Aorta (tissue), 5 donors: ENCODE measurements at regions not wholly inside any gene's neighbourhood (a gene's known extent, or its start where the extent isn't known, plus 50 kb on each side); places are given as distances from the start of the nearest gene placed in this dataset.

Experiments
- ATAC-seq: fragments of 200-7000 bp; cut with Tn5 transposase; one replicate; pipeline ENCODE4 v1.9.1; 2022; ENCODE audit warnings: moderate library complexity; ENCODE audit not compliant: low FRiP score
- DNase-seq, 2 donors: peaks; one replicate each; pipeline ENCODE4 v3.0.0-alpha.2; 2020
- H3K27ac ChIP-seq, 2 donors: one replicate each; pipeline ENCODE4 v1.5.1; 2013; ENCODE audit warnings: low read length in 2 of 2, mild to moderate bottlenecking in 2 of 2, moderate library complexity in 2 of 2, control low read depth in 1 of 2, inconsistent platforms in 1 of 2, low read depth in 1 of 2
- H3K27me3 ChIP-seq, 2 donors: one replicate each; pipeline ENCODE4 v1.6.1; 2013; ENCODE audit warnings: control low read depth in 1 of 2, low read length in 1 of 2, mild to moderate bottlenecking in 1 of 2, moderate library complexity in 1 of 2; ENCODE audit not compliant: insufficient read depth in 2 of 2, control insufficient read depth in 1 of 2
- H3K36me3 ChIP-seq, 2 donors: one replicate each; pipeline ENCODE4 v1.6.1; 2013; ENCODE audit warnings: control low read depth in 1 of 2, low read length in 1 of 2, mild to moderate bottlenecking in 1 of 2; ENCODE audit not compliant: insufficient read depth in 2 of 2, control insufficient read depth in 1 of 2
- H3K4me1 ChIP-seq, 2 donors: one replicate each; pipeline ENCODE4 v1.6.1; 2013; ENCODE audit warnings: low read length in 2 of 2, control low read depth in 1 of 2, mild to moderate bottlenecking in 1 of 2, moderate library complexity in 1 of 2; ENCODE audit not compliant: insufficient read depth in 2 of 2, control insufficient read depth in 1 of 2
- H3K4me3 ChIP-seq, 2 donors: one replicate each; pipeline ENCODE4 v1.5.1; 2013; ENCODE audit warnings: low read length in 2 of 2, control low read depth in 1 of 2, mild to moderate bottlenecking in 1 of 2
- H3K9me3 ChIP-seq: one replicate; pipeline ENCODE4 v1.6.1; 2013; ENCODE audit warnings: mild to moderate bottlenecking, low read length; ENCODE audit not compliant: control insufficient read depth
- WGBS, 2 donors: extraction: QIAGEN DNeasy Blood & Tissue Kit; methylation state at CpG; one replicate each; pipeline ENCODE4 v1.1.7; 2013; 5-methylcytosine and 5-hydroxymethylcytosine counted together
- intact Hi-C, 2 donors: fragments of 100-400 bp; cut with DNase I; formaldehyde crosslinking; loops; one replicate each; pipeline versions ENCODE4 v1.14.2 to v1.15.0; 2022
- donor health status: healthy with polysubstance abuse.
- donor health status: Bipolar disorder and iron deficiency.
- donor health status: DM: no; HTN: no; CAD: no.
- donor health status: DM: no; HTN: no; CAD: no.
- donor health status: DM: yes; HTN: yes; CAD: no.

DNA sequence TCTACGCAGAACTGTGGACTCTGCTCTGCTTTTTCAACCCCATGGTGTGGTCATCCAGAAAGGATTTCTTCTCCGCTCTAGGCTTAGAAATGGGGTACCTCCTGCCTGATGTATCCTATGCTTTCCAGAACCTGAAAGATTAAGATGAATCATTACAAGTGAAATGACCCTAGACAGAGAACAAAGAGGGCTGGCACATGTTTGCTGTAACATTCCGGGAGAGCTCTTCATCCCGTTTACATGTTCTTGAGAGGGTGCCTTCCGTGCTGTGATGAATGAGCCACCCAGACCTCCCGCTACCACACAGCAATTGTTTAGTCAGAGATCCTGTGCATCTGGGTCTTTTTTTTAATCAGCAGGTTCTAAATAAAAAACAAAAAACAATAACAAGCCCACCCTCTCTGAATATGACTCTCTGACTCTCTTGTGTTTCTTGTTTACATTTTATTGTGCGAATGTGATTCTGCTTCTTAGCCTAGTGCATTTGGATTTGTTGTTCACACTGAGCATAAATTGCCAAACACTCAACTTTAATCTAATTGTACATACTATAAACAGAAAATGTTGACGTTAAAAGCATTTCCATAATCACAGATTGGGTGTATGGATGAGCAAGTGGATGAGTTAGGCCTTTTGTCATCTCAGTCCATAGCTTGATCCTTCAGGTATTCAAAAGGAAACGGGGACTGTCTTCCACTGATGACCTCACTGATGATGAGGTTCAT lies 87.1 kb downstream of the GPR88 start:
- 88 to 94% methylated on average over 9 of the region's 9 CpGs for WGBS, 2 donors
- Histone ChIP-seq H3K4me1 (peaks cover 0 to 1% of the 10 kb centered on the region in 2 donors), H3K4me3 (no peak overlapping the region), H3K36me3 (no peaks in the 10 kb centered on the region), H3K9me3 (no peaks in the 10 kb centered on the region), H3K27ac (no peak overlapping the region), H3K27me3 (no peaks in the 10 kb centered on the region)
- DNase-seq (no peak), ATAC-seq (no peak)
- intact Hi-C loops = no loop called here

- ATAC-seq (no peak), DNase-seq (no peak)
- 77 to 82% methylated on average over 3 of the region's 3 CpGs for WGBS, 2 donors
- Histone ChIP-seq H3K27ac (no peak overlapping the region), H3K4me3 (no peak overlapping the region), H3K4me1 (peaks cover 0 to 4% of the 10 kb centered on the region in 2 donors), H3K27me3 (no peaks in the 10 kb centered on the region), H3K36me3 (no peaks in the 10 kb centered on the region), H3K9me3 (no peaks in the 10 kb centered on the region)
- intact Hi-C loops = no loop called here
Measured at GRCh38 chr1:100626397-100626796, 88.5 kb downstream of the GPR88 start.

- no peak overlapping the region for H3K27ac ChIP-seq
- no peak for ATAC-seq
- peaks cover 0 to 4% of the 10 kb centered on the region in 2 donors for H3K4me1 ChIP-seq
- DNase-seq = no peak
- no peaks in the 10 kb centered on the region for H3K36me3 ChIP-seq
- H3K9me3 ChIP-seq = no peaks in the 10 kb centered on the region
- intact Hi-C loops = no loop called here
- H3K4me3 ChIP-seq = no peak overlapping the region
- no peaks in the 10 kb centered on the region for H3K27me3 ChIP-seq
- WGBS, 2 donors = 57 to 66% methylated on average over 5 of the region's 5 CpGs
Measured at GRCh38 chr1:100627054-100627716, 89.2 kb downstream of the GPR88 start.

- Histone ChIP-seq H3K4me1 (peaks cover 0 to 4% of the 10 kb centered on the region in 2 donors), H3K36me3 (no peaks in the 10 kb centered on the region), H3K4me3 (no peak overlapping the region), H3K27ac (no peak overlapping the region), H3K27me3 (no peaks in the 10 kb centered on the region), H3K9me3 (no peaks in the 10 kb centered on the region)
- WGBS, 2 donors = 66 to 77% methylated on average over 3 of the region's 3 CpGs
- no peak for DNase-seq
- intact Hi-C loops = no loop called here
- ATAC-seq = no peak
Measured at GRCh38 chr1:100627936-100628335, 90.0 kb downstream of the GPR88 start.

DNA sequence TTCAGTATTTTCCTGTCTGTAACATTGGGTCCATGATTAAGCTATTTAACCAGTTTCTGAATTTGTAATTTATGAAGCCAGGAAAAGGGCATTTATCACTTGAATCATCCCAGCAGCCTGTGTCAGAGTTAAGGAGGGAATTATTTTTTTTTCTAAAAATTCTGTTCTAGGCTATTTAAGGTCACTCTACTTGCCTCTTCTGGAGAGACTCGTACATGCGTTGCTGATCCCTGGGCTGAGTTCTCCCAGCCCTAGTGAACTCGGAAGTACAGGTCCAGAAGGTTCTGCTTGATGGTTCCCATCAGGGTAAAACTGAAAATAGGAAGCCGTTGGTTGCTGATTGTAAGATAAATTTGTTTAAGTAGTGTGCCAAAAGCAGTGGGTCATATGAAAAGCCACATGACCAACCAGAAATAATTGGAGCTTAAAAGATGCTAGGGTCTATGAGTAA lies 90.7 kb downstream of the GPR88 start:
- Histone ChIP-seq H3K4me3 (no peak overlapping the region), H3K4me1 (peaks cover 0 to 4% of the 10 kb centered on the region in 2 donors), H3K36me3 (no peaks in the 10 kb centered on the region), H3K27me3 (no peaks in the 10 kb centered on the region), H3K9me3 (no peaks in the 10 kb centered on the region), H3K27ac (no peak overlapping the region)
- ATAC-seq (no peak), DNase-seq (no peak)
- intact Hi-C loops = no loop called here
- 38 to 42% methylated on average over 4 of the region's 4 CpGs for WGBS, 2 donors

DNA sequence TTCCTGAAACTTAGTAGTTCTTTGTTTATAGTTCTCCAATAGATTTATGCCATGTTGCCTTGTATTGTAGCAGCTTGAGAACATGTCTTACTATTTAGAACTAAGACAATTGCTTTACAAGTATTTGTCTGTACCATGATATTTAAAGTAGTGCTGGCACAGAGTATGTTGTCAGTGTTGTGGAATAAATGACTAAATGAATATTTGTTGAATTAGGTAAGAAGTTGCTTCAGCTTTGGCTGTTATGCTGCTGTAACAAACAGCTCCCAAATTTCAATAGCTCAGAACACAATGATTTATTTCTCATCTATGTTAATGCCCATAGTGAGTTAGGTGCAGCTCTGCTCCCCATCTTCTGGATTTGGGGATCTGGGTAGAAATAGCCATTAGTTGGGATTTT lies 90.2 kb upstream of the VCAM1 start:
- no peak overlapping the region for H3K27ac ChIP-seq
- DNase-seq (no peak), ATAC-seq (no peak)
- intact Hi-C loops = no loop called here
- no peaks in the 10 kb centered on the region for H3K36me3 ChIP-seq
- H3K9me3 ChIP-seq = no peaks in the 10 kb centered on the region
- H3K27me3 ChIP-seq = no peaks in the 10 kb centered on the region
- no peak overlapping the region for H3K4me3 ChIP-seq
- peaks cover 0 to 4% of the 10 kb centered on the region in 2 donors for H3K4me1 ChIP-seq

DNA sequence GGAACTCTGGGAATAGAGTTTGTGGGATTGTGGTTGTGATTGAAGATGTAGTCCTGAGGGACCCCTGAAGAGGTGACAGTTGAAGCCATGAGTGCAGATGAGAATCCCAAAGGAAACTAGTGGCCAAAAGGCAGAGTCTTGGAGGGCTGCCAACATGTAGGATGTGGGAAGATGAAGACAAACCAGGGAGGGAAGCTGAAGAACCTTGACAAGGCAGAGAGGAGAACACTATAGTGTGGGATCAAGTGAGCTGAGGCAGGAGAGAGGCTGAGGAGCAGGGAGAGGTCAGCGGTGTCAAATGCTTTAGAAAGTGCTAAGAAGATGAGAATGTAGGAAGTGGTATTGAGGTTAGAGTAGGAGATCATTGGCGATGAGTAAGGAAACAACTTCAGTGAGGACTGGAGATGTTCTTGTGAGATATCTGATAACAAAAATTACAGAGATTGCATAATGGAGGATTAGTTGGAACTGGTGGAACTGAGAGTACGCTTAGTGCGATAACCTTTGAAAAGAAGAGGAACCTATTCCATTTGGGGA lies 88.5 kb upstream of the VCAM1 start:
- Histone ChIP-seq H3K27me3 (no peaks in the 10 kb centered on the region), H3K4me1 (peaks cover 0 to 4% of the 10 kb centered on the region in 2 donors), H3K27ac (no peak overlapping the region), H3K4me3 (no peak overlapping the region), H3K36me3 (no peaks in the 10 kb centered on the region), H3K9me3 (no peaks in the 10 kb centered on the region)
- DNase-seq (no peak), ATAC-seq (no peak)
- intact Hi-C loops = no loop called here
- WGBS, 2 donors = 90 to 92% methylated on average over 4 of the region's 4 CpGs

DNA sequence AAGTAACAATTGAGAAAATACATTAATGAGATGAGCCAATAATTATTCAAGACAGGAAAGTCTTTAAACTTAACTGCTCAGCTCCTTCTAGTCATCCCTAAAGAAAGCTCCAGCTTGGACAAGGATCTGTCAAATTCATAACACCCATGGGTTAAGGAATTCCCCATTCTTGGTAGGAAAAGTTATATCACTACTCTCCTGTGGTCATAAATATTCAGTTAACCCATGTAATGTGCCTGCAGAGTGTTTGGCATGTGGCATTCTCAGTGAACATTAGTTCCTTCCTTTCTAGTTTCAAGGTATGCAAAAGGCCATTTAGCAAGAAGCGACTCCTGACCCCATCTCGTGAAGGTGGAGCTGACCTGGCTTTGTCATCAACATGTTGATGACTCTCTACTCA lies 76.7 kb upstream of the VCAM1 start:
- DNase-seq = no peak
- Histone ChIP-seq H3K36me3 (no peaks in the 10 kb centered on the region), H3K9me3 (no peaks in the 10 kb centered on the region), H3K27me3 (no peaks in the 10 kb centered on the region), H3K4me1 (peaks cover 0 to 2% of the 10 kb centered on the region in 2 donors), H3K4me3 (no peak overlapping the region), H3K27ac (no peak overlapping the region)
- intact Hi-C loops = loop anchor here in 1 of 2 donors (10.0 kb wide), 1 partner anchor 62 kb away; no protein-coding TSS in a partner anchor
- WGBS, 2 donors = 91 to 95% methylated on average over 2 of the region's 2 CpGs
- ATAC-seq = no peak
